Fibroblast of skin of right quadriceps (primary cell): ENCODE measurements at regions not wholly inside any gene's neighbourhood (a gene's known extent, or its start where the extent isn't known, plus 50 kb on each side); places are given as distances from the start of the nearest gene placed in this dataset.
"Not testable (repeated sequence)": the region's sequence is repeated elsewhere in the genome, so short reads cannot be mapped to it uniquely, and the experiment has no call there.

Experiments used
- DNase-seq: peaks from one replicate; pipeline ENCODE4 v3.0.0-alpha.2; 2013

DNA sequence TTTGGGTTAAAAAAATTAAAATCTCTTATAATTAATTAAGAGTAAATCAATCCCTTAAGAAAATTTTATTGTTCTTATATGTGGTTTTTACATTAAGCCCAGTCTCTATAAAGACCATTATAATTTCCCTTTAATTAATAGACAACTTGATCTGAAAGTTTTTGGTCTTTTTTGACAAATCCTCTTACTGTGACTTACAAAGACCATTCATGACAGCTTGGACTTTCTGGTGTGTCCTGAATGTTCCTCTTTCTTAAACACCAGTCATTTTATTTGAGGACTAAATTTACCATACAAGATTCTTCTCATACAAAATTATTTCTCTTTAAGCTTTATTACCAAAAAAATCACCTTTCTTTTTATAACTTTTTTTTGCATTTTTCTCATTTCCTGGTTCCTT, 368.3 kb downstream of the ADGRD1 start:
- no peak for DNase-seq

GRCh38 chr12:131322460-131322859, 368.8 kb downstream of the ADGRD1 start:
- DNase-seq: not testable (repeated sequence)

- DNase-seq: no peak
Measured at GRCh38 chr12:131323879-131324278, 370.2 kb downstream of the ADGRD1 start.

DNA sequence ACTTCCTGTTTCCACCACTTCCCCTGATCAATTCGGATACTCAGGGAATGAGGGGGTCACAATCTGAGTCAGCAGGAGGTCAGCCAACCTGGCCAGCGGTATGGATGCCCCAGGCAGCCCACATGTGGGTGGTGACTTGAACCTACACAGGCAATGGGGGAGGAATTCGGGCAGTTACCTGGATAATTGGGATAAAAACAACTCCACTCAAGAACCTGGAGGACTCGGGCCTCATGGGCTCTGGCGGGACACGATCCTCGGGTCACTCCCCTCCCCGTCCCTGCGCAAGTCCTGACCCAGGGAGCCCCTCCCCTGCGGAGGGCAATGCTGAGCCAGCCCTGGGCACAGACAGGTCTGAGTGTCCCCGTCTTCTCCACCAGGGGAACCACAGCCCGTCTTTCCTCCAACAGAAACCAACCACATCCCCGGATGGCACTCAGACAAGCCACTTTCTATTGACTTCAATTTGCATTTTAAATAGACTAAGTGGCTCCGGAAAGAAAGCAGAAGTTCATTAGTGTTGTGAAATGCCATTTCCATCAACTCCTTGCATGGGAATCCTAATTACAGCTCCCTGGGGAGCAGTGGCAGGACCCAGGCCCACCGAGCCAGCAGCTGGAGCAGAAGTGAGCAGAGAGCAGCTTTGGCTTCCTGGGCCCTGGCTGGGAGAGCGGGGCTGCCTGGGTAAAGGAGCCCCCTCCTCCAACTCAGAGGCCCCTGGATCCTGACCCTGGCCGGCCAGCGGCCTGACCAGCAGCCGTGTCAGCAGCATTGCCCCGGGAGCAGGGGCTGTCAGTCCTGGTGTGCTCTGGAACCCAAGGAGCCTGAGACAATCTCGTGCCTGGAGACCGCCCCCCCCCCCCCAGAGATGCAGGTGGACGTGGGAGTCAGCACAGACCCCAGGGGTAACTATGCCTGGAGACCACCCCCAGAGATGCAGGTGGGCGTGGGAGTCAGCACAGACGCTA, 374.1 kb downstream of the ADGRD1 start:
- no peak for DNase-seq

- not testable (repeated sequence) for DNase-seq
Measured at GRCh38 chr12:131328861-131329845, 375.4 kb downstream of the ADGRD1 start.

- no peak for DNase-seq
Measured at GRCh38 chr12:131330106-131330815, 376.6 kb downstream of the ADGRD1 start.

- DNase-seq: no peak
Measured at GRCh38 chr12:131331148-131331750, 377.5 kb downstream of the ADGRD1 start.

- no peak for DNase-seq
Measured at GRCh38 chr12:131332224-131332623, 378.5 kb downstream of the ADGRD1 start.

- DNase-seq: no peak
Measured at GRCh38 chr12:131333136-131333535, 377.8 kb upstream of the SFSWAP start.

- DNase-seq: no peak
Measured at GRCh38 chr12:131333621-131334440, 377.1 kb upstream of the SFSWAP start.

- DNase-seq: no peak
Measured at GRCh38 chr12:131334835-131335234, 376.1 kb upstream of the SFSWAP start.

DNA sequence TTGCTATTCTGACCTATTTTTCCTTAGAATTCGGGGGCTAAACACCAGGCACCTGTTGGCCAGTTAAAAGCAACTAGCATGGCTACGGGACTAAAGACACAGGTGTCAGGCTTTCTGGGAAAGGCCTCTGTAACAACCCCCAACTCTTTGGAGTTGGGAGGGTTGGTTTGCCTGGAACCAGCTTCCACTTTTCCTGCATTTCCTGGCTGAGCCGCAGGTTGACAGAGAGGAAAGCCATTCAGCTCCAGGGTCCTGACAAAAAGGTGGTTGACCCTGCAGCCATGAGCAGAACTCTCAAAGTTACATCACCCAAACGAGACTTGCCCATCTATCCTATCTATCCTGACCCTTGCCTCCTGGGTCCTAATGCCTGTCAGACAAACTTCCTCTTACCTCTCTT, 375.4 kb upstream of the SFSWAP start:
- no peak for DNase-seq

GRCh38 chr12:131337861-131338260, 373.0 kb upstream of the SFSWAP start:
- DNase-seq: not testable (repeated sequence)

DNA sequence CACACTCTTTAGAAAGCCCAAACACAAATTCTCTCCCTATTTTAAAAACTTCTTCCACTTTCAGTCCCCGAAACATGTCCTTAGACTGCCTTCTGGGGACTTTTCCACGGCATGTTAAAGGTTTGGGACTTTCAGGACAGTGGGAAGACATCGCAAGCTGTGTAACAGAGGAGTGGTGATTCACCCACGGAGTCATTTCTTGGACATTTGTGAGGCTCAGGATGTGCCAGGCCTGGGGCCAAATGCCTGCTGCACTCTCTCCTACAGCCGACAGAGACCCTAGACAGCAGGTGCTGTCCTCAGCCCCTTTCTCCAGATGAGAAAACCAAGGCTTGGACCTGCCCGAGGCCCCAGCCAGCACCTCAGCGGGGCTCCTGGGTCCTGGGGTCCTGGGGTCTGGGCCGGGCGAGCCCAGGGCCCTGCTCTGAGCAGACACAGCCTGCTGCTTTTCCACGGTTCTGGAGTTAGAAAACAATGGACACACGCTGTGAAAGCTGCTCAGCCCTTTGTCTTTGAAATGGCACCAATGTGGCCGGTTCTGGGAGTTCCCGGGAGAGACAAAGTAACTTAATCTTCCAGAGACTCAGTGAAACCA, 370.2 kb upstream of the SFSWAP start:
- DNase-seq: no peak

- not testable (repeated sequence) for DNase-seq
Measured at GRCh38 chr12:131341608-131342007, 369.3 kb upstream of the SFSWAP start.

DNA sequence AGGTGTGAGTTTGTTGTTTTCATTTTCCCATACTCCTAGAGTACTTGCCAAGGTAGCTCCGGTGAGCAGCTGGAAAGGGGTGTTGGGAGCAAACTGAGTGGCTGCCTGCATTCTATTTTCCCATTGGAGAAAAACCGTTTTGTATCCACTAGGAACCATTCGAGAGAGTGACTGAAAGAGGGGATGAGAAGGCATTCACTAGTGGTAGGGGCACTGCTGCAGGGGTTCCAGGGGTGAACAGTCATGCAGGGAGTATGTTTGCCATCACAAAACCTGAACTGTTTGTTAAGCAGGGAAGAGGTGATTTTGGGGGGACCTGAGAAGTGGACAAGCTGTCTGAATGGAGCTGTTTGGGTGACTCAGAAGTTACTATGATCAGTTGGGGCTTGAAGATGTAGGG, 367.5 kb upstream of the SFSWAP start:
- not testable (repeated sequence) for DNase-seq

DNA sequence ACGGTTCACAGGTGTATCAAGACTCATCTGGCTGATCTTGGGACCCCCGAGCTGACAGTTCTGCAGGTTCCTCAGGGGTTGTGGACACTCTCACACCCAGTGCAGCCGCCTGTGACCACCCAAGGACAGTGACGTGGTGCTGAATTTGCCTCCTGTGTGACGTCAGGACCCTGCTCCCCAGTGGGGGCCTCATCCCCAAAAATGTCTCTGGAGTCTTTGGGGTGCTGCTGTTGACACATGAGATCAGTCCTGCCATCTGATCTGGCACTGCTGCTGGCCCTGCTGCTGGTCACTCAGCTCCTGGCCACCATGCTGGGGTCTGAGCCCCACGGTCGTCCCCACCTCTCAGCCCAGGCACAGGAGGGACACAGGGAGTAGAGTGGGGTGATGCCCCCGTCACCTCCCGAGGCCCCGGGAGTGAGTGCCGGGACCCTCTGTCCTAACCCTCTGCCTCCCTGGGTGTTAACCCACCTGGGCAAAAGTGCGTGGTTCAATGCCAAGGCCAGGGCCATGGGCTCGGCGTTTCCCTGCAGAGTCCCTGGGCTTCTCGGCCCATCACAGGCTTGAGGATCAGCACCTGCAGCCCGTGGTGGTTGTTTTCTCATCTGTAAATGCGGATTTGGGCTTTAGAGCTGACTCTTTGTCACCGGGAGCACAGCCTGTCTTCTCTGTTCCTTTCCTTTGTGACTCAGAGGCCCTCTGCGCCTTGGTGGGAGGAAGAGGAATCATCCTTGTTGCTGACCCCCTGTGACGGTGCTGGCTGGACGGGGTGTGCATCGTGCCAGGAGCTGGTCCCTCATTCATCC, 366.0 kb upstream of the SFSWAP start:
- not testable (repeated sequence) for DNase-seq

DNA sequence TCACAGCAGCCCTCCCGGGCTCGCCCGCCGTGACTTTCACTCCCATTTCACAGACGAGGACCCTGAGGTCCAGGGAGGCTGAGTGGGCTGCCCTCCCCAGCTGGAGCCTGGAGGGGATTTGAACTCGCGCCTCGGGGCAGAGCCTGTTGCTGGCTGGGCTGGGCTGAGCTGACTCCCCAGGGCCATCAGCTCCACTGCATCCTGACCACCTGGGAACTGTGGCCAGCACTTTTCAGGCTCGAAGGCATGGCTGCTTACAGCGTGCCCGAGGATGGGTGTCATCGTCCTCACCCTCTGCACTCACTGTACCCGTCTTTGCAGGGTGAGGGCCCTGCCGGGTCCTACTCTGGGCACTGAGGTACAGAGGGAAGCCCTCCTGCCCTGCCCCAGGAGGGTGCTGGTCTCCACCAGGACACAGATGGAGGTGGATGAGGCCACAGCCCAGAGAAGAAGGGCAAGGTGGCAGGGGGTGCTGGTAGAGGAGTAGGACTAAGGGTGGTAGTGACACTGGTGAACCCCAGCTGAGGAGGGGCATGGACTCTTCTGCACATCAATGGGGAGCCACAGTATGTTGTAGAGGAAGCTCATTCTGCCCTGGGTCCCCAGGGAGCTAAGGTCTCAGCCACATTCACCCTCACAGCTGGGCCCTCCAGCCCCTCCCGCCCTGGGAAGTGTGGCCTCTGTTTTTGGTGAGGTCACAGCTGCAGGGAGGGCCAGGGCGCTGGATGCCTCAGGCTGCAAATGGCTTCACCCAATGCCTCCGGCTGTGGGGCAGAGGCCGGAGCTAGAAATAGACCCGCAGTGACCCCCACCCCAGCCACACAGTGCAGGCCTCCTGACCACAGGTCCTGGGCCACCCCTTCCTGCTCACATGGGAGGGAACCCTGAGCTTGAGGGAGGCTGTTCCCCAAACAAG, 365.1 kb upstream of the SFSWAP start:
- no peak for DNase-seq
